Tibial nerve (tissue), 4 donors: ENCODE measurements at regions not wholly inside any gene's neighbourhood (a gene's known extent, or its start where the extent isn't known, plus 50 kb on each side); places are given as distances from the start of the nearest gene placed in this dataset.

Source experiments
- DNase-seq, 2 donors: peaks; one replicate each; pipeline ENCODE4 v3.0.0-alpha.2; 2019; ENCODE audit warnings: low spot score in 2 of 2
- H3K27ac ChIP-seq, 4 donors: fragments of 200-600 bp; sonication (generic) in 3 of 4; one replicate each; pipeline ENCODE4 v1.5.1; 2017 to 2019; ENCODE audit warnings: mild to moderate bottlenecking in 1 of 4
- H3K27me3 ChIP-seq, 2 donors: fragments of 200-600 bp; sonication (generic) in 1 of 2; one replicate each; pipeline versions ENCODE4 v1.5.1 to v1.6.0; 2017 to 2019
- H3K36me3 ChIP-seq, 3 donors: fragments of 200-600 bp; sonication (generic); one replicate each; pipeline ENCODE4 v1.5.1; 2018 to 2019
- H3K4me1 ChIP-seq, 4 donors: fragments of 200-600 bp; sonication (generic) in 3 of 4; one replicate each; pipeline ENCODE4 v1.5.1; 2017 to 2019
- H3K4me3 ChIP-seq, 4 donors: fragments of 200-600 bp; sonication (generic) in 3 of 4; one replicate each; pipeline ENCODE4 v1.5.1; 2017 to 2019; ENCODE audit warnings: mild to moderate bottlenecking in 1 of 4, moderate library complexity in 1 of 4
- H3K9me3 ChIP-seq, 4 donors: fragments of 200-600 bp; sonication (generic) in 3 of 4; one replicate each; pipeline ENCODE4 v1.5.1; 2017 to 2019
- EP300 ChIP-seq, 2 donors: sonication (generic); formaldehyde crosslinking; IDR thresholded peaks; one replicate each; pipeline ENCODE4 v1.6.1; 2017; ENCODE audit warnings: antibody characterized with exemption in 2 of 2, mild to moderate bottlenecking in 1 of 2
- POLR2A ChIP-seq, 2 donors: fragments of 450-650 bp; IDR thresholded peaks; one replicate each; pipeline ENCODE4 v1.6.1; 2017; ENCODE audit warnings: antibody characterized with exemption in 2 of 2, mild to moderate bottlenecking in 2 of 2, moderate library complexity in 2 of 2
- WGBS, 2 donors: methylation state at CpG; one replicate each; pipeline ENCODE4 v1.1.5; 2018; 5-methylcytosine and 5-hydroxymethylcytosine counted together
- TF ChIP-seq, protein P1 (sequence below), 5 experiments: fragments of 200-600 bp in 3 of 5; fragments of 450-650 bp in 2 of 5; sonication (generic) in 3 of 5; IDR thresholded peaks; one replicate each; pipeline ENCODE4 v1.5.1; 2016 to 2019; ENCODE audit warnings: antibody characterized with exemption in 5 of 5, mild to moderate bottlenecking in 3 of 5, moderate library complexity in 2 of 5

DNA sequence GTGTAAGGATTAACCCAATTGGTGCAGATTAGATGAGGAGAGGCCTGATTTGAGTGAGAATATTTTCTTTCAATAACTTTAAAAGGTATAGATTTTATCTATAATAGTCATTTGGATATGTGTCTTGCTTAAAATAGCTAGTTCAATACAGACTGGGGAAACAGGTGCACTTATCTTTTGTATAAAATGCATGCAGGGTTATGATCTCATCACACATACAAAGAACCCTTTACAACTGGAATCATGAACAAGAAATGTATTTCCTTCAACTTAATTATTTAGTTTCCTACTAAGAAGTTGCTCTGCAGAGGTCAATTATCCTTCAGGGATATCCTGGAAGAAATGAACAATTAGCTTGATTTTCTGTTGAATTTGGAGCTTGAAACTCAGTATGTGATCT lies 259.6 kb downstream of the PTBP2 start:
- H3K4me3 ChIP-seq, result no peak overlapping the region
- TF ChIP-seq EP300 (IDR thresholded peaks at IDR 0.05), result no peak
- TF ChIP-seq POLR2A (IDR thresholded peaks at IDR 0.05), result no peak
- TF ChIP-seq, protein P1, sequence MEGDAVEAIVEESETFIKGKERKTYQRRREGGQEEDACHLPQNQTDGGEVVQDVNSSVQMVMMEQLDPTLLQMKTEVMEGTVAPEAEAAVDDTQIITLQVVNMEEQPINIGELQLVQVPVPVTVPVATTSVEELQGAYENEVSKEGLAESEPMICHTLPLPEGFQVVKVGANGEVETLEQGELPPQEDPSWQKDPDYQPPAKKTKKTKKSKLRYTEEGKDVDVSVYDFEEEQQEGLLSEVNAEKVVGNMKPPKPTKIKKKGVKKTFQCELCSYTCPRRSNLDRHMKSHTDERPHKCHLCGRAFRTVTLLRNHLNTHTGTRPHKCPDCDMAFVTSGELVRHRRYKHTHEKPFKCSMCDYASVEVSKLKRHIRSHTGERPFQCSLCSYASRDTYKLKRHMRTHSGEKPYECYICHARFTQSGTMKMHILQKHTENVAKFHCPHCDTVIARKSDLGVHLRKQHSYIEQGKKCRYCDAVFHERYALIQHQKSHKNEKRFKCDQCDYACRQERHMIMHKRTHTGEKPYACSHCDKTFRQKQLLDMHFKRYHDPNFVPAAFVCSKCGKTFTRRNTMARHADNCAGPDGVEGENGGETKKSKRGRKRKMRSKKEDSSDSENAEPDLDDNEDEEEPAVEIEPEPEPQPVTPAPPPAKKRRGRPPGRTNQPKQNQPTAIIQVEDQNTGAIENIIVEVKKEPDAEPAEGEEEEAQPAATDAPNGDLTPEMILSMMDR (IDR thresholded peaks at IDR 0.05), result no peak

DNA sequence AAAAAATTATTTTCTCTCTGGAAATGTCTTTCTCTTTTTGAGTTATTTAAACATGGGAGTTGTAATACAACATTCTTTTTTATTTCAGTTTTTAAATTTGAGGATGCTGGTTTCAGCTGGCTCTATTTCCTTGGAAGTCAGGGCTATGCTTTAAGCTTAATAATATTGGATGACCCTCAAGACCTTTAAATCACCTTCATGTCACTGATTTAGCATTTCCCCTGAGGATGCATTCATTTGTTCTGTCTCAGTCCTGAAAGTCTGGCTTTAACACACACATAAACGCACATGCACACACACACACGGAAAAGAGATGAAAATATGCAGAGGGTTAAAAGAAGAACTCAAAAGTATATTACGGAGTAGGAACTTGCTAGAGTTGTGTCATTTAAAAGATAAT lies 260.5 kb downstream of the PTBP2 start:
- no peaks in the 10 kb centered on the region for H3K9me3 ChIP-seq
- peaks cover 0 to 5% (median 0%) of the 10 kb centered on the region in 4 donors for H3K4me1 ChIP-seq
- no peaks in the 10 kb centered on the region for H3K36me3 ChIP-seq
- no peaks in the 10 kb centered on the region for H3K27me3 ChIP-seq
- H3K4me3 ChIP-seq, result no peak overlapping the region
- TF ChIP-seq EP300 (IDR thresholded peaks at IDR 0.05), result no peak
- TF ChIP-seq, protein P1 (IDR thresholded peaks at IDR 0.05), result no peak
- no peak for TF ChIP-seq POLR2A (IDR thresholded peaks at IDR 0.05)
- 85% methylated on average over 3 of the region's 3 CpGs for WGBS, 2 donors
- DNase-seq, result no peak
- no peak overlapping the region for H3K27ac ChIP-seq

More for the DNA sequence above, 259.6 kb downstream of the PTBP2 start:
- no peaks in the 10 kb centered on the region for H3K27me3 ChIP-seq
- no peak overlapping the region for H3K27ac ChIP-seq
- peaks cover 0 to 5% (median 0%) of the 10 kb centered on the region in 4 donors for H3K4me1 ChIP-seq
- H3K9me3 ChIP-seq, result no peaks in the 10 kb centered on the region
- DNase-seq, result no peak
- H3K36me3 ChIP-seq, result no peaks in the 10 kb centered on the region

DNA sequence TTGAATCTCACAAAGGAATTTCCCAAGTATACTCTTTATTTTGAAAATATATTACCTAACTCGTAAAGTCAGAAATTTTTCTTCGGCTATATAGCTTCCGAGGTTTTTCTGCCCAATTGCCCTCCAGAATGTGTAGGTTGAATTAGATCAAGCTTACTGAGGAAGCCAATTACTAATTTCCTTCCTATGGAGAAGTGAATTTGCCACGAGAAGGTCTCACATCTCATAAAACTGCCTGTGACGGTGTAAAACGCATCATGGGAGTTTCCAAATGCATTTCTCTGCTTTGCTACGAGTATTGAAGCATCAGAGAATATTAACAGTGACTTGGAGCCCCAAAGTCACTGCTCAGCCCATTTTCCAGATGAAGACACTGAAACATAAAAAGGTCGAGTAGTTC lies 262.3 kb downstream of the PTBP2 start:
- no peak for DNase-seq
- Histone ChIP-seq H3K4me3 (no peak overlapping the region), H3K4me1 (peaks cover 0 to 5% (median 0%) of the 10 kb centered on the region in 4 donors), H3K36me3 (no peaks in the 10 kb centered on the region), H3K9me3 (no peaks in the 10 kb centered on the region), H3K27me3 (no peaks in the 10 kb centered on the region), H3K27ac (no peak overlapping the region)
- TF ChIP-seq EP300 (IDR thresholded peaks at IDR 0.05) (no peak), POLR2A (IDR thresholded peaks at IDR 0.05) (no peak)
- TF ChIP-seq, protein P1 (IDR thresholded peaks at IDR 0.05), result no peak
- WGBS, 2 donors, result 90% methylated on average over 8 of the region's 8 CpGs

DNA sequence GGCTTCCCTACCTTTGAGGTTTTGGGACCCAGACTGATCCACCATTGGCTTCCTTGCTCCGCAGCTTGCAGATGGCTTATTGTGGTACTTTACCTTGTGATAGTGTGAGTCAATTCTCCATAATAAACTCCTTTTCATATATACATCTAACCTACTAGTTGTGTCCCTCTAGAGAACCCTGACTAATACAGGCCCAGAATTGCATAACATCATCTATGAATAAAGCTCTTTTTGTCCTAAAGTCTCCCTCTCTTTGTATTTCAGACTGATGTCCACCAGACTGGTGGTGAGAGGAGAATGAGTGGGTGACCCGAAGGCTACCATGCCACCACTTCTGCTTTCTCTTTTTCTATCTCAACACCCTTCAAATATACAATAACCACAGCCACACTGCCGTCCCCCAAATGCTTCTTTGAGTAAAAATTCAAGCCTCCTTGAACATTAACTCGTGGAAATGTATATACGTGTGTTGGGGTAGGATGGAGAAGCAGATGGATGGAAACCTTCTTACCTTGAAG lies 265.7 kb downstream of the PTBP2 start:
- no peaks in the 10 kb centered on the region for H3K36me3 ChIP-seq
- no peaks in the 10 kb centered on the region for H3K4me1 ChIP-seq
- TF ChIP-seq EP300 (IDR thresholded peaks at IDR 0.05) (no peak), POLR2A (IDR thresholded peaks at IDR 0.05) (no peak)
- TF ChIP-seq, protein P1 (IDR thresholded peaks at IDR 0.05), result no peak
- WGBS, 2 donors, result 83 to 84% methylated on average over 5 of the region's 5 CpGs
- H3K27ac ChIP-seq, result no peak overlapping the region
- no peak for DNase-seq
- H3K9me3 ChIP-seq, result no peaks in the 10 kb centered on the region
- no peaks in the 10 kb centered on the region for H3K27me3 ChIP-seq
- no peak overlapping the region for H3K4me3 ChIP-seq

DNA sequence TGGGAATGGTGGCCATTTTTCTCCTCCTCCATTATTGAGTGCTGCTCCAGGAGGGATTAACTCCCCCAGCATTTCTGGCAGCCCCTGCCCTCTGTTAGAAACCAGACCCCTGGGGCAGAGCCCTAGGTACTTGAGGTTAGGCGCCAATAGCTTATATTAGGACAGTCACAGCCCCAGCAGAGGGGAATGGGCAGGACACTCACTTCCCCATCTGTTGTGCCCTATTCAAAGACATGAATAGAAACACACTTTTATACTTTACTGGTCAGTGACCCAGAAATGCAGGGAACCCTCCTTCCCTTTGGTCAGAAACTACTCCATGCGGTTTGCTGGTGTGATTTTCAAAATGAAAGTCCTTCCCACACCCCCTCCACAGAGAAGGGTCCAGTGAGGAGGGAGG lies 267.7 kb downstream of the PTBP2 start:
- DNase-seq, result no peak
- H3K36me3 ChIP-seq, result no peaks in the 10 kb centered on the region
- no peak overlapping the region for H3K4me3 ChIP-seq
- no peak for TF ChIP-seq EP300 (IDR thresholded peaks at IDR 0.05)
- TF ChIP-seq, protein P1 (IDR thresholded peaks at IDR 0.05), result no peak
- no peak for TF ChIP-seq POLR2A (IDR thresholded peaks at IDR 0.05)
- H3K4me1 ChIP-seq, result no peaks in the 10 kb centered on the region
- no peak overlapping the region for H3K27ac ChIP-seq
- H3K9me3 ChIP-seq, result no peaks in the 10 kb centered on the region
- no peaks in the 10 kb centered on the region for H3K27me3 ChIP-seq
- 69 to 91% methylated on average over 2 of the region's 2 CpGs for WGBS, 2 donors
